IMR-90 (cell line): ENCODE measurements at regions not wholly inside any gene's neighbourhood (a gene's known extent, or its start where the extent isn't known, plus 50 kb on each side); places are given as distances from the start of the nearest gene placed in this dataset.

Experiments used
- ATAC-seq: fragments of 200-7000 bp; cut with Tn5 transposase; 2 replicates; pipeline ENCODE4 v1.9.1; 2020; ENCODE audit warnings: low read depth, mild to moderate bottlenecking, moderate library complexity
- BruUV-seq: library from RNA; stranded (reverse); fragments of 400-500 nt; replicated peaks from 2 replicates; lab custom pipeline; 2021; lab: Mats Ljungman, UMichigan
- CTCF ChIA-PET: fragments of 300-600 bp; formaldehyde crosslinking; extraction: SDS; loops from one replicate; lab custom pipeline; 2021; ENCODE audit warnings: antibody characterized with exemption; lab: Yijun Ruan, JAX
- POLR2A ChIA-PET: fragments of 300-600 bp; sonication (Branson Sonifier 250); formaldehyde crosslinking; loops from one replicate; lab custom pipeline; 2022; ENCODE audit warnings: antibody characterized with exemption; ENCODE audit not compliant: unreplicated experiment; lab: Charles Lee
- DNase-seq: peaks from one replicate; pipeline ENCODE4 v3.0.0; 2013
- H2AFZ ChIP-seq: replicated peaks from 2 replicates; pipeline ENCODE3; 2013; ENCODE audit warnings: low read length, mild to moderate bottlenecking; ENCODE audit not compliant: poor library complexity
- H2AK5ac ChIP-seq: 2 replicates; pipeline ENCODE4 v1.6.1; 2013; ENCODE audit warnings: low read depth, low read length, inconsistent platforms
- H2AK9ac ChIP-seq: replicated peaks from 2 replicates; pipeline ENCODE3; 2013; ENCODE audit warnings: mild to moderate bottlenecking, low read depth, low read length, moderate library complexity; ENCODE audit not compliant: poor library complexity
- H2BK120ac ChIP-seq: 2 replicates; pipeline ENCODE4 v1.6.1; 2013; ENCODE audit warnings: low read depth, low read length, inconsistent platforms
- H2BK15ac ChIP-seq: 3 replicates; pipeline ENCODE4 v1.6.1; 2013; ENCODE audit warnings: low read depth, low read length, inconsistent platforms
- H2BK20ac ChIP-seq: 2 replicates; pipeline ENCODE4 v1.6.1; 2013; ENCODE audit warnings: low read depth, mild to moderate bottlenecking, inconsistent platforms, low read length, moderate library complexity
- H2BK5ac ChIP-seq: 2 replicates; pipeline ENCODE4 v1.6.1; 2013; ENCODE audit warnings: mild to moderate bottlenecking, low read depth, low read length, inconsistent platforms; ENCODE audit not compliant: poor library complexity, severe bottlenecking
- H3K14ac ChIP-seq: replicated peaks from 2 replicates; pipeline ENCODE4 v1.6.1; 2013; ENCODE audit warnings: low read depth, low read length, inconsistent platforms
- H3K18ac ChIP-seq: 2 replicates; pipeline ENCODE4 v1.6.1; 2013; ENCODE audit warnings: low read depth, low read length, control low read depth
- H3K23ac ChIP-seq: 2 replicates; pipeline ENCODE4 v1.6.1; 2013; ENCODE audit warnings: low read depth, low read length, inconsistent platforms
- H3K27ac ChIP-seq: 2 replicates; pipeline ENCODE4 v1.5.1; 2013; ENCODE audit warnings: mild to moderate bottlenecking, control low read depth, low read length; ENCODE audit not compliant: insufficient read depth
- H3K27me3 ChIP-seq: 2 replicates; pipeline ENCODE4 v1.6.1; 2013; ENCODE audit warnings: low read length; ENCODE audit not compliant: control insufficient read depth, insufficient read depth
- H3K36me3 ChIP-seq: 2 replicates; pipeline ENCODE4 v1.6.1; 2013; ENCODE audit warnings: low read length, mixed read lengths; ENCODE audit not compliant: control insufficient read depth, insufficient read depth
- H3K4ac ChIP-seq: 2 replicates; pipeline ENCODE4 v1.6.1; 2013; ENCODE audit warnings: low read depth, low read length, inconsistent platforms
- H3K4me1 ChIP-seq: 2 replicates; pipeline ENCODE4 v1.6.1; 2013; ENCODE audit warnings: low read length, mixed read lengths; ENCODE audit not compliant: control insufficient read depth, insufficient read depth
- H3K4me2 ChIP-seq: 2 replicates; pipeline ENCODE4 v1.6.1; 2013; ENCODE audit warnings: low read depth, mild to moderate bottlenecking, control low read depth, low read length, moderate library complexity
- H3K4me3 ChIP-seq: 2 replicates; pipeline ENCODE4 v1.5.1; 2013; ENCODE audit warnings: low read depth, mild to moderate bottlenecking, control low read depth, low read length, moderate library complexity; ENCODE audit not compliant: insufficient read depth
- H3K56ac ChIP-seq: 2 replicates; pipeline ENCODE4 v1.6.1; 2013; ENCODE audit warnings: low read length, inconsistent platforms; ENCODE audit not compliant: insufficient read depth; ENCODE audit errors: extremely low read depth
- H3K79me1 ChIP-seq, 2 experiments: 2 replicates each; pipeline ENCODE4 v1.6.1; 2013; ENCODE audit warnings: low read length in 2 of 2, inconsistent platforms in 1 of 2, low read depth in 1 of 2
- H3K9ac ChIP-seq: 2 replicates; pipeline ENCODE4 v1.6.1; 2013; ENCODE audit warnings: low read depth, low read length, control low read depth
- H3K9me1 ChIP-seq: 2 replicates; pipeline ENCODE4 v1.6.1; 2013; ENCODE audit warnings: low read length, inconsistent platforms; ENCODE audit not compliant: insufficient read depth
- H3K9me3 ChIP-seq: 2 replicates; pipeline ENCODE4 v1.6.1; 2013; ENCODE audit warnings: low read length; ENCODE audit not compliant: control insufficient read depth, insufficient read depth
- H4K20me1 ChIP-seq: 2 replicates; pipeline ENCODE4 v1.6.1; 2013; ENCODE audit warnings: low read length, inconsistent platforms; ENCODE audit not compliant: insufficient read depth
- H4K5ac ChIP-seq: 2 replicates; pipeline ENCODE4 v1.6.1; 2013; ENCODE audit warnings: mild to moderate bottlenecking, low read depth, low read length, control low read depth
- H4K8ac ChIP-seq, 2 experiments: 2 replicates each; pipeline ENCODE4 v1.6.1; 2013; ENCODE audit warnings: low read depth in 2 of 2, low read length in 2 of 2, control low read depth in 1 of 2, inconsistent platforms in 1 of 2
- H4K91ac ChIP-seq: 2 replicates; pipeline ENCODE4 v1.6.1; 2013; ENCODE audit warnings: low read depth, low read length, inconsistent platforms; ENCODE audit not compliant: insufficient read depth
- BHLHE40 ChIP-seq: fragments of 150-350 bp; IDR thresholded peaks from 2 replicates; pipeline ENCODE4 v1.6.1; 2016; ENCODE audit warnings: mild to moderate bottlenecking, low read depth, low read length
- CEBPB ChIP-seq: IDR thresholded peaks from 2 replicates; pipeline ENCODE4 v1.6.1; 2012; ENCODE audit warnings: low read depth, low read length, improper control_type of control experiment
- CHD1 ChIP-seq: IDR thresholded peaks from 2 replicates; pipeline ENCODE4 v1.6.1; 2012; ENCODE audit warnings: low read depth, low read length, improper control_type of control experiment
- FOS ChIP-seq: fragments of 150-350 bp; IDR thresholded peaks from 2 replicates; pipeline ENCODE4 v1.6.1; 2016; ENCODE audit warnings: low read depth, low read length
- MAFK ChIP-seq: IDR thresholded peaks from 2 replicates; pipeline ENCODE4 v1.6.1; 2012; ENCODE audit warnings: low read depth, low read length, improper control_type of control experiment
- MAZ ChIP-seq: IDR thresholded peaks from 2 replicates; pipeline ENCODE4 v1.6.1; 2012; ENCODE audit warnings: low read depth, mild to moderate bottlenecking, low read length, improper control_type of control experiment, moderate library complexity, borderline replicate concordance
- MXI1 ChIP-seq: IDR thresholded peaks from 2 replicates; pipeline ENCODE4 v1.6.1; 2012; ENCODE audit warnings: low read depth, mild to moderate bottlenecking, low read length, moderate library complexity, borderline replicate concordance
- NFE2L2 ChIP-seq: fragments of 150-350 bp; IDR thresholded peaks from 2 replicates; pipeline ENCODE4 v1.6.1; 2016; ENCODE audit warnings: low read depth, mild to moderate bottlenecking, low read length
- POLR2A ChIP-seq: IDR thresholded peaks from 2 replicates; pipeline ENCODE4 v1.6.1; 2012; ENCODE audit warnings: mild to moderate bottlenecking, low read depth, low read length
- RAD21 ChIP-seq: IDR thresholded peaks from 2 replicates; pipeline ENCODE4 v1.6.1; 2012; ENCODE audit warnings: low read length, improper control_type of control experiment
- RCOR1 ChIP-seq: IDR thresholded peaks from 2 replicates; pipeline ENCODE4 v1.6.1; 2012; ENCODE audit warnings: mild to moderate bottlenecking, low read length, improper control_type of control experiment; ENCODE audit not compliant: insufficient replicate concordance
- RFX5 ChIP-seq: IDR thresholded peaks from 2 replicates; pipeline ENCODE4 v1.8.0; 2012; ENCODE audit warnings: low read depth, mild to moderate bottlenecking, low read length, moderate library complexity
- SMC3 ChIP-seq: fragments of 150-350 bp; IDR thresholded peaks from 2 replicates; pipeline ENCODE4 v1.6.1; 2016; ENCODE audit warnings: low read depth, mild to moderate bottlenecking, antibody characterized with exemption, low read length, moderate library complexity
- WGBS, 2 experiments: methylation state at CpG; one replicate each; pipeline versions ENCODE4 v1.1.5 to v1.1.7; 2013; ENCODE audit warnings: missing lambda C conversion rate in 2 of 2; ENCODE audit not compliant: insufficient read length in 1 of 2; ENCODE audit errors: extremely low coverage in 2 of 2; 5-methylcytosine and 5-hydroxymethylcytosine counted together
- dilution Hi-C: fragments of 300-500 bp; cut with HindIII; formaldehyde crosslinking; loops from one replicate; pipeline ENCODE4 v1.14.3; 2018; ENCODE audit warnings: low sequenced_read_pairs; ENCODE audit not compliant: unreplicated experiment
- in situ Hi-C: fragments of 300-500 bp; cut with MboI; formaldehyde crosslinking; loops from 3 replicates; pipeline ENCODE4 v1.14.3; 2019; ENCODE audit warnings: low sequenced_read_pairs, inconsistent platforms, mixed read lengths
- intact Hi-C: fragments of 100-400 bp; cut with micrococcal nuclease; formaldehyde crosslinking; loops from 2 replicates; pipeline ENCODE4 v1.10.0; 2022
- TF ChIP-seq, protein P1 (sequence below): fragments of 150-350 bp; IDR thresholded peaks from 2 replicates; pipeline ENCODE4 v1.6.1; 2017; ENCODE audit warnings: mild to moderate bottlenecking, antibody characterized with exemption, low read length, low read depth
- TF ChIP-seq, protein P2 (sequence below): conservative IDR thresholded peaks from 2 replicates; pipeline ENCODE4 v1.5.1; 2012; ENCODE audit warnings: mild to moderate bottlenecking, low read depth, low read length, improper control_type of control experiment
- TF ChIP-seq, protein P3 (sequence below): fragments of 150-350 bp; IDR thresholded peaks from 2 replicates; pipeline ENCODE4 v1.6.1; 2016; ENCODE audit warnings: low read depth, mild to moderate bottlenecking, low read length, moderate library complexity, borderline replicate concordance

DNA sequence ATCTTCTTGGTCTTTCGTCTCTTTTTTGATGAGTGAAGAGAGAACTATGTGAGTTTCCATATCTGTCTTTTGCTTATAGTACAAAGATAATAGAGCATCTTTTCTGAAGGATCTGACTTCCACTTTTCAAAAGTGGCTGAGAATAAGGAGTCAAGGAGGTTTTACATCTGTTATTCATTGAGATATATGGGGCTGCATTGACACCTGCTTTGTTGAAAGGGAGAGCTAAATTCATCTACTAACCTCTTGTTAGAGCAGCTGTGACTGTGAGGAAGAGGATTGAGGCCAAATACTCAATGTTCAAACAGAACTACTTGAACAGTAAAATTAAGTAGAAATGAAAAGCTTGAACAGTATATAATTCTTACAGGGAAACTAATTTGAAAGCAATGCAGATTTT lies 130.2 kb upstream of the ATP2B1 start:
- Histone ChIP-seq H3K14ac (no peak overlapping the region), H3K9me3 (no peaks in the 10 kb centered on the region), H3K79me1 (no peaks in the 10 kb centered on the region), H3K4me2 (no peak overlapping the region), H2AK9ac (no peak overlapping the region), H2BK5ac (no peak overlapping the region), H2BK20ac (no peak overlapping the region), H3K18ac (no peak overlapping the region), H4K20me1 (no peaks in the 10 kb centered on the region), H3K4me1 (peaks cover 3% of the 10 kb centered on the region), H2BK15ac (no peak overlapping the region), H4K91ac (no peak overlapping the region), H2AK5ac (no peak overlapping the region), H3K23ac (no peak overlapping the region), H4K8ac (no peak overlapping the region), H2AFZ (no peak overlapping the region), H3K4me3 (no peak overlapping the region), H3K27me3 (no peaks in the 10 kb centered on the region), H2BK120ac (no peak overlapping the region), H4K5ac (no peak overlapping the region), H3K27ac (no peak overlapping the region), H3K56ac (no peak overlapping the region), H3K36me3 (no peaks in the 10 kb centered on the region), H3K4ac (no peak overlapping the region), H3K9ac (no peak overlapping the region), H3K9me1 (0 out of 2 replicates have a peak, but pooled peaks cover 3% of the 10 kb centered on the region)
- TF ChIP-seq, protein P1, sequence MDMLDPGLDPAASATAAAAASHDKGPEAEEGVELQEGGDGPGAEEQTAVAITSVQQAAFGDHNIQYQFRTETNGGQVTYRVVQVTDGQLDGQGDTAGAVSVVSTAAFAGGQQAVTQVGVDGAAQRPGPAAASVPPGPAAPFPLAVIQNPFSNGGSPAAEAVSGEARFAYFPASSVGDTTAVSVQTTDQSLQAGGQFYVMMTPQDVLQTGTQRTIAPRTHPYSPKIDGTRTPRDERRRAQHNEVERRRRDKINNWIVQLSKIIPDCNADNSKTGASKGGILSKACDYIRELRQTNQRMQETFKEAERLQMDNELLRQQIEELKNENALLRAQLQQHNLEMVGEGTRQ, result no peak
- TF ChIP-seq FOS (no peak), CEBPB (no peak), MXI1 (no peak), RFX5 (no peak), RAD21 (no peak), BHLHE40 (no peak), RCOR1 (no peak), NFE2L2 (no peak), POLR2A (no peak), SMC3 (no peak), MAZ (no peak), MAFK (no peak), CHD1 (no peak)
- TF ChIP-seq, protein P2, sequence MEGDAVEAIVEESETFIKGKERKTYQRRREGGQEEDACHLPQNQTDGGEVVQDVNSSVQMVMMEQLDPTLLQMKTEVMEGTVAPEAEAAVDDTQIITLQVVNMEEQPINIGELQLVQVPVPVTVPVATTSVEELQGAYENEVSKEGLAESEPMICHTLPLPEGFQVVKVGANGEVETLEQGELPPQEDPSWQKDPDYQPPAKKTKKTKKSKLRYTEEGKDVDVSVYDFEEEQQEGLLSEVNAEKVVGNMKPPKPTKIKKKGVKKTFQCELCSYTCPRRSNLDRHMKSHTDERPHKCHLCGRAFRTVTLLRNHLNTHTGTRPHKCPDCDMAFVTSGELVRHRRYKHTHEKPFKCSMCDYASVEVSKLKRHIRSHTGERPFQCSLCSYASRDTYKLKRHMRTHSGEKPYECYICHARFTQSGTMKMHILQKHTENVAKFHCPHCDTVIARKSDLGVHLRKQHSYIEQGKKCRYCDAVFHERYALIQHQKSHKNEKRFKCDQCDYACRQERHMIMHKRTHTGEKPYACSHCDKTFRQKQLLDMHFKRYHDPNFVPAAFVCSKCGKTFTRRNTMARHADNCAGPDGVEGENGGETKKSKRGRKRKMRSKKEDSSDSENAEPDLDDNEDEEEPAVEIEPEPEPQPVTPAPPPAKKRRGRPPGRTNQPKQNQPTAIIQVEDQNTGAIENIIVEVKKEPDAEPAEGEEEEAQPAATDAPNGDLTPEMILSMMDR, result no peak
- TF ChIP-seq, protein P3, sequence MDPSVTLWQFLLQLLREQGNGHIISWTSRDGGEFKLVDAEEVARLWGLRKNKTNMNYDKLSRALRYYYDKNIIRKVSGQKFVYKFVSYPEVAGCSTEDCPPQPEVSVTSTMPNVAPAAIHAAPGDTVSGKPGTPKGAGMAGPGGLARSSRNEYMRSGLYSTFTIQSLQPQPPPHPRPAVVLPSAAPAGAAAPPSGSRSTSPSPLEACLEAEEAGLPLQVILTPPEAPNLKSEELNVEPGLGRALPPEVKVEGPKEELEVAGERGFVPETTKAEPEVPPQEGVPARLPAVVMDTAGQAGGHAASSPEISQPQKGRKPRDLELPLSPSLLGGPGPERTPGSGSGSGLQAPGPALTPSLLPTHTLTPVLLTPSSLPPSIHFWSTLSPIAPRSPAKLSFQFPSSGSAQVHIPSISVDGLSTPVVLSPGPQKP, result no peak
- ATAC-seq, result no peak
- dilution Hi-C loops, result no loop called here
- intact Hi-C loops, result no loop called here
- in situ Hi-C loops, result no loop called here
- POLR2A ChIA-PET, result no interaction called here
- WGBS, 2 experiments, result no CpG with 5 or more reads among the region's 1 CpG
- no peak for DNase-seq
- CTCF ChIA-PET, result interaction anchor here (1.3 kb wide), 1 partner anchor 12 kb away, joined by 3 read pairs; no protein-coding TSS in a partner anchor
- BruUV-seq, result no TSS peak
